ELR (cell line): ENCODE measurements at regions not wholly inside any gene's neighbourhood (a gene's known extent, or its start where the extent isn't known, plus 50 kb on each side); places are given as distances from the start of the nearest gene placed in this dataset.

ENCODE experiments used
- DNase-seq: peaks from one replicate; pipeline ENCODE4 v3.0.0-alpha.2; 2015; ENCODE audit warnings: low read depth

DNA sequence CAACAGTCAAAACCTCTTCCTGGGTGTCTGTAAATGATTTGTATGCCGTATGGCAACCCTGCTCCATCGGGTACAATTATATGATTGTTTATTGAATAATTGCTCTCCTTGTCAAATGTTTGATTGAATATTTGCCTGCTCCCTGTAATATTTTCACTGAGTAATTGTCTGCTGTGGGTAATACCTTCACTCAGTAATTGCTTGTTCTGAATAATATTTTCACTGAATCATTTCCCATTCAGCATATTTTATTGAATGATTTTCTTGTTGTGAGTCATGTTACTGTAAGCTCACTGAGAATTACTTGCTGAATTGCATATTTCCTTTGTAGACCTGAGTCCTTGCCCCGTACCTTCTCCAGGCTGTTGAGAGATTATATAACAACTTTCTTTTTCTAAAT lies 535.2 kb downstream of the METTL4 start:
- peak; percentile 54 for DNase-seq

DNA sequence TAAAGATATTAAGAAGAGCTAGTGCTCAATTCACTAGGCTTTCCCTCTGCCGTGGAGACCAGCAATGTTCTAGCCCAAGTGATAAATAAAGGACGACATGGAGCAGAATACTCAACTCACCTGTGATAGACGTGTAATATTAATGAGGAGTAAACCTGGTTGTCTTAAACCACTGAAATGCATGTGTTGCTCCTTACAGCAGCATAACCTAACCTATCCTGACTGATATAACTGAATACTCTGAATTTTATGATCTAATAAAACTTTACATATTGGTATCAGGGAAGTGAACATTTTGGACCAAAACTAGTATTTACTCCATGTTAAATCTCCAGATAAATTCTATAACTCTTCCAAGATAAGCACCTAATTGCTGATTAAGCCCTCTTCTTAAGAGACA lies 531.0 kb downstream of the METTL4 start:
- no peak for DNase-seq

DNA sequence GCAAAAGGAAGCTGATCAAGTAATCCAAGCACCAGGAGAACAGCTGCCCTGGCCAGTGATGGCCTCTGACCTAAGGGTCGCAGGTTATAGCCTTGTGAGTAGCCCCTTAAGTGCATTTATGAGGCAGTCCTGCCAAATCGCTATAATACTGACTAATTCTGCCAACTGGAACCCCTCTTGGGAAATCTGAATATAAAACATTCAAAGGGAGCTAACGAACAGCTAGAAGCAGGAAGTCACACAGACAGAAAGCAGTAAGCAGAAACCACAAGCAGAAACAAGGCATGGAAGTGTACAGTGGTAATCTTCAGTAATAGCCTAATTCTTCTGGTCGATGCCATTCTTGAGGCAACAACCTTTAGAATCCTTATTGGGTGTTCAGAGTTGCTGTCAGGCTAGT lies 521.3 kb downstream of the METTL4 start:
- DNase-seq: peak; percentile 11

DNA sequence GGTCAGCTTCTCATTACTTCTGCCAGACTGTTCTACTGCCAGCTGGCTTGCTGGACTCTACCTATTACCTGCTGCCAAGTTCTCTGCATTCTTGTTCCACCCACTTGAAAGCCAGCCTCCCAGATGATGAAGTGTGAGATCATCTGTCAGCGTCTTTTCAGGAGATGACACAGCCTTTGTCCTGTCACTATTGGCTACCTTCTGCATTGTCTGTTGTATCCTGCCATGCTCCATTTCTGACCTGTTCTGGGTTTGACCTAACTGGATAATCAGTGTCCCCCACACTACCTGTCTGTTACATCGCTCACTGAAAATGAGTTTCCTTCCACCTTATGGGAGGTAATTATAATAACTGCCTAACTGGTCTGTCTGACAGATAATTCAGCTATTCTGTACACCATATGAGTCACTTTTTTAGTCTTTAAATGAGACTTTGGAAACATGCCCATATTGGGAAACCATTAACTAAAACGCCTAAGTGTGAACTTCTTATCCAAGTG lies 520.6 kb downstream of the METTL4 start:
- peak; percentile 22 for DNase-seq

DNA sequence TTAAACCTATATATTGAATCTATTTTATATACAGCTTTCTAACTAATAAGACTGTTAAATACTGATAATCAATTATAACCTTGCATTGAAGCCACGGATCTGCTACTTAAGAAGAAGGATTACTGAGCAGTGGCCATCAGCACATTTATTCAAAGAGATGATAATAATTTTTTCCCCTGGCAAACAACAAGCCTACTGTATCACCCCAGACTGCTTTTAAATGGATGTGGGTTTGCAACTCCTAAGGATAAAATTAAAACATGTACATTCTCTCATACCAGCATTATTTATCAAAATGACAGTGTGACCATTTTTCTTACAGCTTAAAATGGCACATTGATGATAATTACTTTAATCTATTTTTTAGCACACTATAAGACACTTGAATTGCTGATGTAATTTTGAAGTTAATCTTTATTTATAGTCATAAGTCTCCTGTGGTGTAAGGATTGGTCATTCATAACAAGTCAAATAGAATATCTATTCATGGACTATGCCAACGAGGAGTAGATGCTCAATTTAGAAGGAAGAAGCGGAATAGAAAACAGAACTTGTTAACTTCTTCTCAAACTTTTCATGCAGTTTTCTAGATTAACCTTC lies 517.7 kb downstream of the METTL4 start:
- no peak for DNase-seq

DNA sequence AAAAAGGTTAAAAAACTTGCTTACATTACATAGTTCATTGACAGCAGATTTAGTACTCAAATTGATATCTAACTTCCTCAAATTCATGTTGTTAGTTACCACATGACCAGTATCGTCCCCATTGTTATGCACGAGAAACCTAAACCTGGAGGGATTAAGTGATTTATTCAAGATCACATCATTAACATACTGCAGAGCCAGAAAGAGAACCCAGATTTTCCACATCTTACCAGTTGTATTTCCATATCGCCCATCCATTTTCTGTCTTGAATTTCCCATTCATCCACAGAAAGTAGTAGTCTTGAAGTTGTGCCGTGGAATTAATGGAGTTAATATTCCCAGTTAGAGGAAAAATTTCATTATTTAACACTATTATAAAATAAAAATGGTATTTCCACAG lies 512.0 kb downstream of the METTL4 start:
- no peak for DNase-seq

DNA sequence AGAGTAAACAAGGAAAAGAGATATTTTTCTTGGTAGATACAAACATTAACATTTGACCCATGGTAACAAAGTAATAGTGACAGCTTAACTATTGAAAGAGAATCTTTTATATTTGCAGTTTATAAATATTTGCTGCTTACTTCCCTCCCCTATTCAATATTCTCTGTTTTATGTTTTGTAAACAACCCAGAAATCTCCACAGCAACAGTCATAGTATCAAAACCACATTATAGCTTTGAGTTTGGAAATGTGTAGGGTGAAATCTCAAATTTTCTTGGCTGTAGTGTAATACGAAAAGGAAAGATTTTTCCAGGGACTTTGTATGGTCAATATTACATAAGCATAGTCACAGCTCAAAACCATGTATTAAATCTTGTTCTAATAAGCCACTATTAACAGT lies 511.2 kb downstream of the METTL4 start:
- DNase-seq: no peak

DNA sequence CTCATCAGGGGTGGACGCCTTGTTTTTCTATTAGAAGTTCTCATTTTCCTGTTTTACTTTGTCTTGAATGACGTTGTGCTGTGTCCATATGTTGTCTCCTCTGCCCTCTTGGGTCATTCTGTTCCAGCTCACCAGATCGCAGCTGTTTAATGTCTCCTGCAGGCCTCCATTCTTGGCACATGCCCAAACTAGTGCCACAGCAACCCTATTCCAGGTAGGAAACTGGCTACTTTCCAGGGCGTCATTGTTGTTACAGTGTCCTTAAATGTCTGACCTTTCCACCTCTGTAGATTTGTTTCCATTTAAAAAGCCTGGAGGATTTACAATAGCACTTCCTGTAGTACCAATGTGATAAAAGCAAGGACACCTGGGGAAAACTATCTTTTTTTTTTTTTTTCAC lies 500.7 kb downstream of the METTL4 start:
- no peak for DNase-seq

DNA sequence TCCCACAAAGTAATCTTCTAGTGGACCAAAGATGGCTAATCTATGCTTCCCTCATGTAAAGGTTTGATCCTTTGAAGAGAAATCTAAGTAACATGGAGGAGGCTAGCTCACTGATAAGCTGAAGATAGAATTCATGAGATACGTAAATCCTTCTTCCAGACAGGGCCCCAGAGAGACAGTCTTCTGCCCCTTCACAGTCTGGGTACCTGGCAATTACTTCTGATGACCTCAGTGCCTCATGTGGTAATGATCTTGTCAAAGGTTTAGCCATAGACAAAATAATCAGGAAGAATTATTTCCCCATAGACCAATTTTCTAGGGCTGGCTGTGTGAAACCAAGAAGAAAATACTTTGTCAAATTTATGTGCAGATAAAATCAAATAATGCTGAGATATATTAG lies 495.8 kb downstream of the METTL4 start:
- no peak for DNase-seq

DNA sequence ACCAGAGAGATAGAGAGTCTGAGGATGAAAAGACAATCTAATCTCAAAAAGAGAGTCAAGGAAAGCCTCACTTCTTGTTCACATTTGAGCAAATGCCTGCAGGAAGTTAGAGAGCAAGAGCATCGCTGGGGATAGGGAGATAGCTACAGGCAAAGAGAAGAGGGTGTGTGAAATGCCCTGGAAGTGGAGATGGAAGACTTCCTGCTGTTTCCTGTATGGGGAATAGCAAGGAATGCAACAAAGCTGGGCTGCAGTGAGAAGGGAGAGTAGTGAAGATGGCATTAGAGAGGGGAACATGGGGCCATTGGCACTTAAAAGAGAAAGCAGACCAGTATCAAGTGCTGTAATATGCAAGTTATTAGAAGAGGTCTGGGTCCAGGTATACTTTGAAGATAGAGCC lies 488.6 kb downstream of the METTL4 start:
- no peak for DNase-seq

DNA sequence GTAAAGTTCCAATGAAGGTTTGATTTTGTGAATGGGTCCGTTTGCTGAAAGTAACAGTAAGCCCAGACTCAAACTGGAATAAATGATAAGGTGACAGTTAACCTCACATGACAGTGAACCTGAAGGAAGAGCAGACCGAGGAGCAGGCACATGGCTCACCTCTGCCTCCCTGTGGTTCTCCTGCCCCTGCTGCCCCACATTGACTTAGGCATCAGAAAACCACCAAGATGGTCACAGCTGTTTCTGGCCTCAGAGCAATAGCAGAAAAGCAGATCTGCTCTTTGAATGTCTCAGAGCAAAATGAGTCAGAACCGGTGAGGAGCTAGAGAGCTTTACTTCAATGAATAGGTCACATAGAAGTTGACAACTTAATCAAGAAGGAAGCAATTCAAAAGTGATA lies 487.6 kb downstream of the METTL4 start:
- DNase-seq: peak; percentile 11

DNA sequence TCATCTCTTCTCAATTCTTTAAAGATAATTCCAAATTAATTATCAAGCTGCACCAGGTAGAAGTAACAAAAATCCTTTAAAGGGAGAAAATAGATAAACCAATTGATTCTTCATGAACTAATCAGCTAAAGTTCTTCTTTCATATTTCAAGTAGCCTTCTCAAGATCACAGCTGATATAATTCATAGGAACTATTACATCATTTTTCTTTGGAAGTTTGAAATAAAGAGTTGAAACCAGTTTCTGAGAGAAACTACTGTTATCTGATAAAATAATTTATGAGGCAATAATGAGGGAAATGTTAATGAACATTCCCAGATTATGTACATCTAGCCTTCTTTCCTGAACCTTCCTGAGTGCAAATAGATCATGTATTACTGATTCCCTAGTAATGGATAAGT lies 484.9 kb downstream of the METTL4 start:
- DNase-seq: no peak

DNA sequence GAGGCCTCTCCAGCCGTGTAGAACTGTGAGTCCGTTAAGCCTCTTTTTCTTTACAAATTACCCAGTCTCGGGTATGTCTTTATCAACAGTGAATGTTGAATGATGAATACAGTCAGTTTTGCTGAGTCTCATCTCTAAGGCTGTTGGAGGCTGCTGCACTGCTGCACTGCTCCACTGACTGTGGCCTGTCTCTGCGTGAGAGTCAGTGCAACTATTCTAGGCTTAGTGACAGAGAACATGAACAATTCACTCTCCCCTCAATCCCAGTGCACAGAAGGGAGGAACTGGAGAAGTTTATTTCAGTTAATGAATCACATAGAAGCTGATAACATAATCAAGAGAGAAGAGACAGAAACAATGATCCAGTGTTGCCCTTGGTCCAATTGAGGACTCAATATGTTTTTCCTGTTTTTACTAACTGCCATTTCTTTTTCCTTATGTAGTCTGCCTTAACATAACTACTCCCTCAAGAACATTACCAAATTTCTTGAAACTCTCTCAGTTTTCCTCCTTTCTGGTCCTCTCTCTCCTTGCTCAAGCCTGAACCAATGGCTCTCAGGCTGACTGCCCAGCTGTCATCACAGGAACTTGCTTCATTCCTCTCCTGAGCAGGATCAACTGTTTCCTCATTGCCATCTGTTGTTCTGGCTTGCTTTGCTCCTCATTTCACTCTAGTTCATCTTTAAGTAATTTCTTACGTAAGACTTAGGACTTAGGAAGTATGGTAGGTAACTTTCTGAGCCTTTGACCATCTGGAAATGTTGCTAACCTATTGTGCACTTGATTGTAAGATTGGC lies 483.2 kb downstream of the METTL4 start:
- no peak for DNase-seq

DNA sequence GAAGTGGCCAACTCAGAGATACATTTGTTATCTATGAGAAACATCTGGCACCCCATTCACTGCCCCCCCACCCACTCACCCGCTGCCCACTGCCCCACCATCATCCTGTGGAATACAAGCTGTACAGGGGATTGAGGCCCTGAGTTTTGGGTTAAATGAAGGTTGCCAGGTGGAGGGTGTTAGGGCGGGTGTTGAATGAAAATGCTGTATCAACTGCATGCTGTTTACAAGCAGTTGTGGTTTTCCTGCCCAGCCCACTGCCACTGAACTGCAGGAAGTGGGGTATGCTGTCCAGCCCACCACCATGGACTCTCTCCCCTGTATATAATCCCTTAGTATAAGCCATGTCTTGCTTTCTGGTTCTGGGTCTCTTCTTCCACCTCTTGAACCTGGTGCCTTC lies 481.9 kb downstream of the METTL4 start:
- no peak for DNase-seq

DNA sequence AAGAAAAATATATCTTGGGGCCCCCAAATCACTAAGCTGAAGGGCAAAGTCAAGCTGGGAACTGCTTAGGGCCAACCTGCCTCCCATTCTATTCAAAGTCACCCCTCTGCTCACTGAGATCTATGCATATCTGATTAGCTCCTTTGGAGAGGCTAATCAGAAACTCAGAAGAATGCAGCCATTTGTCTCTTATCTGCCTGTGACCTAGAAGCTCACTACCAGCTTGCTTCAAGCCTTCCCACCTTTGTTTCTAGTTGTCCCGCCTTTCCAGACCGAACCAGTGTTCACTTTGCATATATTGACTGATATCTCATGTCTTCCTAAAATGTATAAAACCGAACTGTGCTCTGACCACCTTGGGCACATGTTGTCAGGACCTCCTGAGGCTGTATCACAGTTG lies 479.4 kb downstream of the METTL4 start:
- DNase-seq: no peak

DNA sequence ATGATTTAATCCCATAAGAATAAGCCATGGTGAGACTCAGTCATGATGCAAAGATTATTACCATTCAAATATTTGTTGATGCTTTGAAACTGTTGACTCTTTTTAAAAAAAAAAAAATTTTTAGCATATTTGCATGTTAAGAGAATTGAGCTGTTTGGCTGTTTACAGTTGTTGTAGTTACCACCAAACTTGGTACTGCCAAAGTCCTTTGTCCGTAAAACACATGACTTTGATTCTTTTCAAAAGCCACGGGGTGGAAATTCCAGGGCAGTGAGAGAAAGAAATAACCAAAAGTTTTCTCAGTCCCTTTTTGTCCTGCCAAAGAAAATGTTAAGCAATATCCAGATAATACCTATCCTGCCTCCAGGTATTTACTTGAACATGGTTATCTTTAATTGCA lies 474.8 kb downstream of the METTL4 start:
- no peak for DNase-seq

DNA sequence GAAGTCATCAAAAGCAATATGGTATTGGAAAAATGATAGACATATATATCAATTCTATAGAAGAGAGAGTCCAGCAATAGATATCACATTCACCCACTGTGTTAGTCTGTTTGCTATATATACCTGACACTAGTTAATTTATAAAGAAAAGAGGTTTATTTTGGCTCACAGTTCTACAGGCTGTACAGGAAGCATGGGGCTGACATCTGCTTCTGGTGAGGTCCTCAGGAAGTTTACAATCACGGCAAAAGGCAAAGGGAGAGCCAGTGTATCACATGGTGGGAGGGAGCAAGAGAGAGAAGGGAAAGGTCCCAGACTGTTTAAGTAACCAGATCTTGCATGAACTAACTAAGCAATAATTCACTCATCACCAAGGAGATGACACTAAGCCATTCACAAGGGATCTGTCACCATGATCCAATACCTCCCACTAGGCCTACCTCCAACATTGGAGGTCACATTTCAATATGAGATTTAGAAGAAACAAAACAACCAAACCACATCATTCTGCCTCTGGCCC lies 470.6 kb downstream of the METTL4 start:
- DNase-seq: no peak

DNA sequence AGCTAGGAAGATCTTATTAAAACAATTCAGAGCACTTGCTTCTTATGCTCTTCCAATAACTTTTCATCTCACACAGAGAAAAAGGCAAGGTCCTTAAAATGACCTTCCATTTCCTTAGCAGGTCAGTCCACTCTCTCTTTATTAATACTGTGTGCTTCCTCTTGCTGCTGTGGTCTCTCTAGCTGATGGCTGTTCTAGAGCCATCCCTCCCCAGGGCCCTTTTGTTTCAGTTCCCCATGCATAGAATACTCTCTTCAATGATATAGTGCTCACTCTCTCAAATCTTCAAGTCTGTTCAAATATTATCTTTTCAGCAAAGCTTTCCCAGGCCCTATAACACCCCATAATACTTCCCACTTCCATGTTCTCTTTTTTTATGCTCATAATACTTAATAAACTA lies 469.3 kb downstream of the METTL4 start:
- no peak for DNase-seq

DNA sequence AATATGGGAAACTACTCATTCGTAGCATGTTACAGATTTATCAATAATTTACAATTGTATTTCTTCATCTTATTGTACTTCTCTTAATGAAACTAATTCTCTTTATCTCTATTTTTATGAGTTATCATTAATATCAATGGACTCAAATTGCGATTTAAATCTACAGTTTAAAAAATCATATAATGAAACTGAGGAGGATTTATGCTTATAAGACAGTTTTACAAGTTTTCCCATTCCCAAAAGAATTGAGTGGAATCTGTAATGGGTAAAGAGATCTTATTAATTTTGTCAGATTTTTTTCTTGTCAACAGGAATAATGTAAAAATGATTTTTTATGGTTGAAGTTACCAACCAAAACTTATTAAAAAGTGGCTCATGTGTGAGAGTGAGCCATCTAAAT lies 468.0 kb downstream of the METTL4 start:
- no peak for DNase-seq

DNA sequence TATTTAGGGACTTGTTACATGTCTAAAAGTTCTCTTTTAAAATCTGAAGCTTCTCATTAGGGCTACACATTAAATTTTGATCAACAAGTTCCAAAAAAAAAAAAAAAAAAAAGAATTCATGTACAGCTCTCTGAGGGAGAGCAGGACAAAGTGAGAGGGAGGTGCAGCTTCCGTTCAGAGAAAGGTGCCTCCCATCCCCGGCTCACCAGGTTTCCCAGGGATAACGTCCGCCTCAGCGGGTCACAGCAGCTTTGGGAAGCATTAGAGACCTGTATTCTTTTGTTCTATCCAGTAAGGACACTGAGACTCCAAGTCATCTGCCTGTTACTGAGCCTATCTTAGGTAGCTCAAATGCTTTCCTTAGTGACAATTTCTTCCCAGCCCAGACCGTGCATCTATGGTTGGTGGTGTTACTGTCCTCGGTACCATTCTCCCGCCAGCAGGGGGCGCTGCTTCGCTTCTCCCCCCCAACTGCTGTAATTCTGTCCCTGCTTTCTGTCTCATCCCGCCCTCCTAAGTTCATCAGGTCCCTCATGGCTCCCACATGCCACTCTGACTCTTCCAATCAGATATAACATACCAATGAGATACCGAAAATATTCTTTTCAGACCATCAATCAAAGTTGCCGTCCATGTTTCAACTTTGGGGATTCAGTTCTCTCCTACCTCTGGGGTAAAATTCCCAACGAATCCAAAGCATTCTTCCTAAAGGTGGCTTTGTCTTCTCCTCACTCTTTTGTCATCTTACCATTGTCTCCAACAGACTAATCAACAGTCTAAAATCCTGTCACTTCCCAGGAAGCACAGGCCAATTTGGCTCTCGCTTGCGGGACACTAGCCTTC lies 466.5 kb downstream of the METTL4 start:
- peak; percentile 63 for DNase-seq

DNA sequence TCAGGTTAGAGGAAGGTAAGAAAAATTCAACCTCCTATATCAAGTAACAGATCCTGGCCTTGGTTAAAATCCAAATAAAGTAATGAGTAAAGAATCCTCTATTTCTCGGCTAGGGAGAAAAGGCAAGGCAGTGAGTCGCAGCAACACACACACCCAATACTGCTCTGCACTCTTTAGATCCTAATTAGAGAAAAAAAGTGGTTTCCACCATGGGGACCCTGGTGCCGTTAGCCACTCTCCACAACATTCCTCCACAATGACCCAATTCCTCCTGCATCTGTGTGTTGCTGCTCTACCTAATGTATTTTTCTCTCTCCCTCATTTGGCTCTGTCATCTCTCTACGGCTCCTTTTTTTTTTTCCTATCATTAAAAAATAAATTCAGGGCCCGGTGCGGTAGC lies 462.7 kb downstream of the METTL4 start:
- peak; percentile 34 for DNase-seq

DNA sequence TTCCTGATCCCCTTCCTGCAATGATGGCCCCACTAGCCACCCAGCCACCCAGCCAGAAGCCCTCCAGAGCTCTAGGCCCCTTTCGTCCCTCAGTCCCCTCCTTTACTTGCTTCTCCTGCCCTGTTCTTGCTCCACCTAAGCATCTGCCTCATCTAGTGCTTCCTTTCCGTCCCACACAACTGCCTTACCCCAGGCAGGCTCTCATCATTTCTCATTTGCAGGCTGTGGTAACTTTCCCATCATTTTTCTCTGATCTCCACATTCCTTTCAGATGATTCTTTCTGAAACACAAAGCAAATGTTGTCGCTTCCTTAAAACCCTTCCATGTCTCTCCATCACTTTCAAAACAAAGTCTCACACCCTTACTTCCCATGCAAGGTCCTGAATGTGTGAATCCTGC lies 459.8 kb downstream of the METTL4 start:
- peak; percentile 70 for DNase-seq
